ENCODE measurements at regions not wholly inside any gene's neighbourhood (a gene's known extent, or its start where the extent isn't known, plus 50 kb on each side); places are given as distances from the start of the nearest gene placed in this dataset.

GRCh38 chr2:239746559-239747246, 278.4 kb downstream of the NDUFA10 start:
- Mint-ChIP-seq H3K9me3 (peaks cover 56% of the 10 kb centered on the region), H3K4me3 (no peak overlapping the region), H3K27me3 (ENCODE audit: insufficient read depth) (peaks cover 2% of the 10 kb centered on the region; the same call in 1 of the 2 replicates), H3K36me3 (ENCODE audit: low read depth) (0 out of 2 replicates have a peak, but pooled peaks cover 5% of the 10 kb centered on the region), H3K4me1 (ENCODE audit: low read depth) (no peaks in the 10 kb centered on the region), H3K27ac (no peak overlapping the region)
- no peak for DNase-seq
- no peak for TF ChIP-seq CTCF (IDR thresholded peaks at IDR 0.05)

- Mint-ChIP-seq H3K4me1 (ENCODE audit: low read depth) (no peaks in the 10 kb centered on the region), H3K9me3 (peaks cover 56% of the 10 kb centered on the region), H3K27ac (no peak overlapping the region), H3K36me3 (ENCODE audit: low read depth) (0 out of 2 replicates have a peak, but pooled peaks cover 5% of the 10 kb centered on the region), H3K27me3 (ENCODE audit: insufficient read depth) (peaks cover 2% of the 10 kb centered on the region), H3K4me3 (no peak overlapping the region)
- DNase-seq: no peak
- TF ChIP-seq CTCF (IDR thresholded peaks at IDR 0.05): no peak
Observed at GRCh38 chr2:239745386-239746227, 279.5 kb downstream of the NDUFA10 start.

GRCh38 chr2:239744706-239745340, 280.3 kb downstream of the NDUFA10 start:
- Mint-ChIP-seq H3K4me3 (no peak overlapping the region), H3K27ac (no peak overlapping the region), H3K9me3 (peaks cover 50% of the 10 kb centered on the region), H3K27me3 (ENCODE audit: insufficient read depth) (peaks cover 2% of the 10 kb centered on the region), H3K4me1 (ENCODE audit: low read depth) (no peaks in the 10 kb centered on the region), H3K36me3 (ENCODE audit: low read depth) (0 out of 2 replicates have a peak, but pooled peaks cover 5% of the 10 kb centered on the region)
- DNase-seq: no peak
- TF ChIP-seq CTCF (IDR thresholded peaks at IDR 0.05): no peak

GRCh38 chr2:239743206-239743605, 281.9 kb downstream of the NDUFA10 start:
- 0 out of 2 replicates have a peak, but pooled peaks cover 5% of the 10 kb centered on the region for H3K36me3 Mint-ChIP-seq (ENCODE audit: low read depth)
- H3K4me3 Mint-ChIP-seq: no peak overlapping the region
- no peak overlapping the region for H3K27ac Mint-ChIP-seq
- no peak for DNase-seq
- H3K4me1 Mint-ChIP-seq (ENCODE audit: low read depth): no peaks in the 10 kb centered on the region
- H3K9me3 Mint-ChIP-seq: peaks cover 40% of the 10 kb centered on the region
- peaks cover 2% of the 10 kb centered on the region for H3K27me3 Mint-ChIP-seq (ENCODE audit: insufficient read depth)
- TF ChIP-seq CTCF (IDR thresholded peaks at IDR 0.05): no peak

GRCh38 chr2:239742377-239742776, 282.8 kb downstream of the NDUFA10 start:
- no peak for TF ChIP-seq CTCF (IDR thresholded peaks at IDR 0.05)
- H3K9me3 Mint-ChIP-seq: peaks cover 32% of the 10 kb centered on the region
- H3K36me3 Mint-ChIP-seq (ENCODE audit: low read depth): no peaks in the 10 kb centered on the region
- peaks cover 2% of the 10 kb centered on the region for H3K27me3 Mint-ChIP-seq (ENCODE audit: insufficient read depth)
- H3K4me3 Mint-ChIP-seq: no peak overlapping the region
- no peak overlapping the region for H3K27ac Mint-ChIP-seq
- no peak for DNase-seq
- no peaks in the 10 kb centered on the region for H3K4me1 Mint-ChIP-seq (ENCODE audit: low read depth)

Data from HFFc6 (cell line).